ENCODE measurements at regions not wholly inside any gene's neighbourhood (a gene's known extent, or its start where the extent isn't known, plus 50 kb on each side); places are given as distances from the start of the nearest gene placed in this dataset.

DNA sequence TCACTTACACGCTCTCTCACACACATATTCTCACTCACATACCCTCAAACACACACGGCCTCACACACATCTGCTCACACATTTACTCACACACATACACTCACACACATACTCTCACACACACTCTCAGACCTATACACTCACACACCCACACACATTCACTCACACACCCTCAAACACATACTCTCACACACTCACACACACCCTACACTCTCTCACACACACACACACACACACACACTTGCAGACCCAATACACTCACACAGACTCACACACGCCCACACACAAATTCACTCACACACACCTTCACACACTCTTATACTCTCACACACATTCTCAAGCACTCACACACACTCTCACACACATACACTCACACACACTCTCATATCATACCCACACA is 155.5 kb upstream of the BACE2 start:
- H3K36me3 ChIP-seq (ENCODE audit: insufficient read depth, low read length), result no peaks in the 10 kb centered on the region
- no peaks in the 10 kb centered on the region for H3K9me2 ChIP-seq (ENCODE audit: low read depth, low read length)
- no peaks in the 10 kb centered on the region for H3K4me1 ChIP-seq (ENCODE audit: insufficient read depth, low read length, severe bottlenecking)
- no peaks in the 10 kb centered on the region for H3F3A ChIP-seq (ENCODE audit: insufficient read depth, low read length)
- no peak overlapping the region for H2AFZ ChIP-seq (ENCODE audit: low read length)
- H3K9ac ChIP-seq (ENCODE audit: low read length), result no peak overlapping the region
- H3K4me2 ChIP-seq (ENCODE audit: low read length), result no peak overlapping the region
- no peaks in the 10 kb centered on the region for H3K27me3 ChIP-seq (ENCODE audit: insufficient read depth, low read length)
- H3K79me2 ChIP-seq (ENCODE audit: insufficient read depth, low read length), result no peaks in the 10 kb centered on the region
- TF ChIP-seq, protein P1, sequence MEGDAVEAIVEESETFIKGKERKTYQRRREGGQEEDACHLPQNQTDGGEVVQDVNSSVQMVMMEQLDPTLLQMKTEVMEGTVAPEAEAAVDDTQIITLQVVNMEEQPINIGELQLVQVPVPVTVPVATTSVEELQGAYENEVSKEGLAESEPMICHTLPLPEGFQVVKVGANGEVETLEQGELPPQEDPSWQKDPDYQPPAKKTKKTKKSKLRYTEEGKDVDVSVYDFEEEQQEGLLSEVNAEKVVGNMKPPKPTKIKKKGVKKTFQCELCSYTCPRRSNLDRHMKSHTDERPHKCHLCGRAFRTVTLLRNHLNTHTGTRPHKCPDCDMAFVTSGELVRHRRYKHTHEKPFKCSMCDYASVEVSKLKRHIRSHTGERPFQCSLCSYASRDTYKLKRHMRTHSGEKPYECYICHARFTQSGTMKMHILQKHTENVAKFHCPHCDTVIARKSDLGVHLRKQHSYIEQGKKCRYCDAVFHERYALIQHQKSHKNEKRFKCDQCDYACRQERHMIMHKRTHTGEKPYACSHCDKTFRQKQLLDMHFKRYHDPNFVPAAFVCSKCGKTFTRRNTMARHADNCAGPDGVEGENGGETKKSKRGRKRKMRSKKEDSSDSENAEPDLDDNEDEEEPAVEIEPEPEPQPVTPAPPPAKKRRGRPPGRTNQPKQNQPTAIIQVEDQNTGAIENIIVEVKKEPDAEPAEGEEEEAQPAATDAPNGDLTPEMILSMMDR (IDR thresholded peaks at IDR 0.05; ENCODE audit: low read length), result no peak
- TF ChIP-seq EZH2 (IDR thresholded peaks at IDR 0.05; ENCODE audit: borderline replicate concordance, low read length), result no peak
- no peak overlapping the region for H3K27ac ChIP-seq (ENCODE audit: low read depth, low read length, poor library complexity, severe bottlenecking)
- H3K9me3 ChIP-seq (ENCODE audit: low read length), result no peaks in the 10 kb centered on the region
- H3K4me3 ChIP-seq (ENCODE audit: low read depth, low read length, poor library complexity, severe bottlenecking), result no peak overlapping the region
- no peaks in the 10 kb centered on the region for H4K20me1 ChIP-seq (ENCODE audit: insufficient read depth, low read length)

DNA sequence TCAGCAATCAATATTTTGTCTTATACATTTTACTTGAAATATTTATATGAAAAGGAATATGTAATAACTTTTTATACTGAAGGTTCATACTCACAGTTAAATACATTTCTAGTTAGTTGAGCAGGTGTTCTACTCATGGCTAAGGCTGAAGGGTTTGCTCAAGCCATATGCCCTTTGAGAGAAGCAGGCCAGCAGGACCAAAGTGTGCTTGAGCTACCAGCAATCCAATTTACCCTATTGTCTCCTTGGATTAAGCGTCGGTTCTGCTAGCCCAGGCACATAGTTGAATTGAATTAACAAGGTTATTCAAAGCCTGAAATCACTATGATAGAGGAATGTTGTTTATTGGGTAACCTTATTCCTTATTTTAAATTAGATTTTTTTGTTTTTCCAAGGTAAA is 151.5 kb upstream of the BACE2 start:
- Histone ChIP-seq H3K9me3 (ENCODE audit: low read length) (no peaks in the 10 kb centered on the region), H3K4me1 (ENCODE audit: insufficient read depth, low read length, severe bottlenecking) (no peaks in the 10 kb centered on the region), H4K20me1 (ENCODE audit: insufficient read depth, low read length) (no peaks in the 10 kb centered on the region), H3K9me2 (ENCODE audit: low read depth, low read length) (no peaks in the 10 kb centered on the region), H3K9ac (ENCODE audit: low read length) (no peak overlapping the region), H3K4me3 (ENCODE audit: low read depth, low read length, poor library complexity, severe bottlenecking) (no peak overlapping the region), H3K27me3 (ENCODE audit: insufficient read depth, low read length) (no peaks in the 10 kb centered on the region), H2AFZ (ENCODE audit: low read length) (no peak overlapping the region), H3K36me3 (ENCODE audit: insufficient read depth, low read length) (no peaks in the 10 kb centered on the region), H3K79me2 (ENCODE audit: insufficient read depth, low read length) (no peaks in the 10 kb centered on the region), H3K27ac (ENCODE audit: low read depth, low read length, poor library complexity, severe bottlenecking) (no peak overlapping the region), H3F3A (ENCODE audit: insufficient read depth, low read length) (no peaks in the 10 kb centered on the region), H3K4me2 (ENCODE audit: low read length) (no peak overlapping the region)
- TF ChIP-seq, protein P1 (IDR thresholded peaks at IDR 0.05; ENCODE audit: low read length), result no peak
- no peak for TF ChIP-seq EZH2 (IDR thresholded peaks at IDR 0.05; ENCODE audit: borderline replicate concordance, low read length)

DNA sequence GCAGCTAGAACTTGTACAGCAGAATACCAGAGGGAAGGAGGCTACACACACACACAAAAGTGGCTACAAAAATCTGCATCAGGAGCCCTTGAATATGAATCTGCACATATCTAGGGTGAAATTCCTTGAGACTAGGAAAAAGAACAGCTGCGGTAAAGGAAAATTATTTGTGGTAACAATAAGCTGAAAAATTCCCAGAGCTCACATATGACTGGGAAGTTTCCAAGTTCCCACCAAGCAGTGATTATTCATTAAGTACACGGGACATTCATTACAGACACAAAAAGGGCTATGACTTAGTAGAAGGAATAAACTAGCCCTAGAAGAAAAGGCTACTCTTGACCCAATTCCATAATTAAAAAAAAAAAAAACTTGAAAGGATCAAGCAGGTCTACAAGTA is 149.5 kb upstream of the BACE2 start:
- H3K9me2 ChIP-seq (ENCODE audit: low read depth, low read length), result no peaks in the 10 kb centered on the region
- no peak overlapping the region for H3K9ac ChIP-seq (ENCODE audit: low read length)
- TF ChIP-seq, protein P1 (IDR thresholded peaks at IDR 0.05; ENCODE audit: low read length), result no peak
- no peak for TF ChIP-seq EZH2 (IDR thresholded peaks at IDR 0.05; ENCODE audit: borderline replicate concordance, low read length)
- no peaks in the 10 kb centered on the region for H3K4me1 ChIP-seq (ENCODE audit: insufficient read depth, low read length, severe bottlenecking)
- no peak overlapping the region for H3K4me2 ChIP-seq (ENCODE audit: low read length)
- H2AFZ ChIP-seq (ENCODE audit: low read length), result no peak overlapping the region
- H3F3A ChIP-seq (ENCODE audit: insufficient read depth, low read length), result no peaks in the 10 kb centered on the region
- H3K27ac ChIP-seq (ENCODE audit: low read depth, low read length, poor library complexity, severe bottlenecking), result no peak overlapping the region
- H3K79me2 ChIP-seq (ENCODE audit: insufficient read depth, low read length), result no peaks in the 10 kb centered on the region
- no peak overlapping the region for H3K4me3 ChIP-seq (ENCODE audit: low read depth, low read length, poor library complexity, severe bottlenecking)
- no peaks in the 10 kb centered on the region for H3K27me3 ChIP-seq (ENCODE audit: insufficient read depth, low read length)
- no peaks in the 10 kb centered on the region for H3K9me3 ChIP-seq (ENCODE audit: low read length)
- no peaks in the 10 kb centered on the region for H4K20me1 ChIP-seq (ENCODE audit: insufficient read depth, low read length)
- H3K36me3 ChIP-seq (ENCODE audit: insufficient read depth, low read length), result no peaks in the 10 kb centered on the region
